B cell (primary cell): ENCODE measurements at regions not wholly inside any gene's neighbourhood (a gene's known extent, or its start where the extent isn't known, plus 50 kb on each side); places are given as distances from the start of the nearest gene placed in this dataset.

Experiments
- ATAC-seq: fragments of 200-7000 bp; cut with Tn5 transposase; one replicate; pipeline ENCODE4 v1.10.0; 2021; ENCODE audit warnings: low read depth, mild to moderate bottlenecking, moderate number of reproducible peaks, moderate library complexity
- CTCF ChIA-PET: fragments of 350-600 bp; sonication (Branson Sonifier 250); formaldehyde crosslinking; loops from one replicate; lab custom pipeline; 2021; ENCODE audit warnings: antibody characterized with exemption, inconsistent platforms; lab: Charles Lee
- POLR2A ChIA-PET: fragments of 350-600 bp; sonication (Branson Sonifier 250); formaldehyde crosslinking; loops from one replicate; lab custom pipeline; 2021; ENCODE audit warnings: antibody characterized with exemption; lab: Charles Lee
- DNase-seq: peaks from one replicate; pipeline ENCODE4 v3.0.0; 2013
- H2AFZ ChIP-seq: 2 replicates; pipeline ENCODE4 v1.6.1; 2012; ENCODE audit warnings: mild to moderate bottlenecking, low read depth, low read length; ENCODE audit not compliant: insufficient read depth, poor library complexity, severe bottlenecking
- H3K27ac ChIP-seq, 2 donors: 1 replicate in 1 of 2; 2 replicates in 1 of 2; pipeline ENCODE4 v1.5.1; 2012 to 2013; ENCODE audit warnings: low read length in 2 of 2, mild to moderate bottlenecking in 2 of 2, moderate library complexity in 1 of 2
- H3K27me3 ChIP-seq, 4 experiments: fragments of 200-600 bp in 1 of 4; sonication (generic) in 1 of 4; replicated peaks in 1 of 4; 1 replicate in 2 of 4; 2 replicates in 2 of 4; pipeline versions ENCODE4 v1.6.1 to v1.7.0; 2013 to 2016; ENCODE audit warnings: low read length in 3 of 4, mild to moderate bottlenecking in 2 of 4, mixed read lengths in 1 of 4, moderate library complexity in 1 of 4; ENCODE audit not compliant: insufficient read depth in 4 of 4, control insufficient read depth in 3 of 4; ENCODE audit errors: control extremely low read depth in 1 of 4
- H3K36me3 ChIP-seq, 2 experiments: replicated peaks in 1 of 2; 1 replicate in 1 of 2; 2 replicates in 1 of 2; pipeline versions ENCODE4 v1.6.1 to v1.7.1; 2013; ENCODE audit warnings: low read length in 1 of 2; ENCODE audit not compliant: insufficient read depth in 2 of 2, control insufficient read depth in 1 of 2; ENCODE audit errors: control extremely low read depth in 1 of 2, extremely low read depth in 1 of 2
- H3K4me1 ChIP-seq, 2 donors: fragments of 200-600 bp in 1 of 2; sonication (generic) in 1 of 2; 1 replicate in 1 of 2; 2 replicates in 1 of 2; pipeline versions ENCODE4 v1.5.1 to v1.6.1; 2013 to 2017; ENCODE audit warnings: low read length in 2 of 2; ENCODE audit not compliant: control insufficient read depth in 2 of 2, insufficient read depth in 2 of 2
- H3K4me2 ChIP-seq: replicated peaks from 2 replicates; pipeline ENCODE3; 2012; ENCODE audit warnings: mild to moderate bottlenecking, low read depth, low read length; ENCODE audit not compliant: poor library complexity, severe bottlenecking
- H3K4me3 ChIP-seq, 5 experiments: fragments of 200-600 bp in 1 of 5; sonication (generic) in 1 of 5; 1 replicate in 3 of 5; 2 replicates in 2 of 5; pipeline versions ENCODE4 v1.5.1 to v1.7.0; 2011 to 2016; ENCODE audit warnings: low read length in 4 of 5, mild to moderate bottlenecking in 4 of 5, low read depth in 2 of 5, control low read depth in 1 of 5, moderate library complexity in 1 of 5; ENCODE audit not compliant: insufficient read depth in 1 of 5; ENCODE audit errors: control extremely low read depth in 1 of 5, extremely low read depth in 1 of 5
- H3K79me2 ChIP-seq: fragments of 200-600 bp; sonication (generic); one replicate; pipeline ENCODE4 v1.6.0; 2016; ENCODE audit warnings: low read length; ENCODE audit not compliant: control insufficient read depth, insufficient read depth
- H3K9ac ChIP-seq: fragments of 200-600 bp; sonication (generic); 2 replicates; pipeline ENCODE4 v1.6.1; 2017; ENCODE audit warnings: mild to moderate bottlenecking, low read length, moderate library complexity
- H3K9me3 ChIP-seq, 3 donors: one replicate each; pipeline versions ENCODE4 v1.6.1 to v1.7.1; 2013; ENCODE audit warnings: low read length in 2 of 3; ENCODE audit not compliant: control insufficient read depth in 2 of 3, insufficient read depth in 1 of 3; ENCODE audit errors: control extremely low read depth in 1 of 3
- H4K20me1 ChIP-seq: 2 replicates; pipeline ENCODE4 v1.6.0; 2012; ENCODE audit warnings: mild to moderate bottlenecking, low read length; ENCODE audit not compliant: insufficient read depth, control insufficient read depth, poor library complexity, severe bottlenecking
- H3K27ac Mint-ChIP-seq: one replicate; pipeline ENCODE4 v1.8.0; 2021; ENCODE audit warnings: mixed read lengths
- H3K27me3 Mint-ChIP-seq: one replicate; pipeline ENCODE4 v1.8.0; 2021; ENCODE audit warnings: mixed read lengths
- H3K4me1 Mint-ChIP-seq: one replicate; pipeline ENCODE4 v1.8.0; 2021; ENCODE audit warnings: mixed read lengths
- H3K4me3 Mint-ChIP-seq: one replicate; pipeline ENCODE4 v1.8.0; 2021; ENCODE audit warnings: mixed read lengths
- H3K9me3 Mint-ChIP-seq: one replicate; pipeline ENCODE4 v1.8.0; 2022; ENCODE audit warnings: mixed read lengths; ENCODE audit not compliant: insufficient read depth
- CTCF ChIP-seq: fragments of 200-600 bp; IDR thresholded peaks from one replicate; pipeline ENCODE4 v1.8.0; 2022; ENCODE audit warnings: antibody characterized with exemption, mild to moderate bottlenecking
- EZH2 ChIP-seq: IDR thresholded peaks from 2 replicates; pipeline ENCODE4 v1.6.1; 2012; ENCODE audit warnings: borderline replicate concordance, low read depth, mild to moderate bottlenecking, moderate library complexity, low read length; ENCODE audit not compliant: insufficient read depth, poor library complexity, severe bottlenecking
- WGBS: methylation state at CpG from one replicate; pipeline ENCODE4 v1.1.5; 2013; ENCODE audit warnings: missing lambda C conversion rate; ENCODE audit not compliant: insufficient coverage; 5-methylcytosine and 5-hydroxymethylcytosine counted together
- intact Hi-C: fragments of 100-400 bp; cut with micrococcal nuclease; formaldehyde crosslinking; loops from one replicate; pipeline ENCODE4 v1.10.0; 2022

- Histone ChIP-seq H3K27ac (no peak overlapping the region), H3K4me2 (no peak overlapping the region), H3K9me3 (peaks cover 0 to 5% (median 0%) of the 10 kb centered on the region in 3 donors), H3K4me1 (no peaks in the 10 kb centered on the region), H3K4me3 (no peak overlapping the region), H3K27me3 (no peaks in the 10 kb centered on the region), H3K36me3 (no peaks in the 10 kb centered on the region), H3K79me2 (no peaks in the 10 kb centered on the region), H2AFZ (no peak overlapping the region), H3K9ac (no peak overlapping the region), H4K20me1 (no peaks in the 10 kb centered on the region)
- H3K9me3 Mint-ChIP-seq = peaks cover 9% of the 10 kb centered on the region
- TF ChIP-seq CTCF (no peak), EZH2 (no peak)
- intact Hi-C loops = no loop called here
- H3K27ac Mint-ChIP-seq = no peak overlapping the region
- no peak for DNase-seq
- H3K4me1 Mint-ChIP-seq = no peaks in the 10 kb centered on the region
- CTCF ChIA-PET = no interaction called here
- POLR2A ChIA-PET = no interaction called here
- ATAC-seq = no peak
- H3K4me3 Mint-ChIP-seq = no peak overlapping the region
- no peaks in the 10 kb centered on the region for H3K27me3 Mint-ChIP-seq
- 98% methylated on average over 7 of the region's 9 CpGs for WGBS
Observed at GRCh38 chr12:38384816-38385378, 68.3 kb downstream of the ALG10B start.

- Histone ChIP-seq H3K27me3 (no peaks in the 10 kb centered on the region), H3K36me3 (no peaks in the 10 kb centered on the region), H3K79me2 (no peaks in the 10 kb centered on the region), H3K9ac (no peak overlapping the region), H2AFZ (no peak overlapping the region), H4K20me1 (no peaks in the 10 kb centered on the region), H3K4me3 (no peak overlapping the region), H3K4me1 (no peaks in the 10 kb centered on the region), H3K9me3 (peaks cover 0 to 5% (median 0%) of the 10 kb centered on the region in 3 donors), H3K4me2 (no peak overlapping the region), H3K27ac (no peak overlapping the region)
- ATAC-seq (no peak), DNase-seq (no peak)
- H3K27me3 Mint-ChIP-seq = no peaks in the 10 kb centered on the region
- H3K4me1 Mint-ChIP-seq = no peaks in the 10 kb centered on the region
- no peak overlapping the region for H3K4me3 Mint-ChIP-seq
- POLR2A ChIA-PET = no interaction called here
- TF ChIP-seq CTCF (no peak), EZH2 (no peak)
- WGBS = no CpG with 5 or more reads among the region's 1 CpG
- H3K9me3 Mint-ChIP-seq = peaks cover 9% of the 10 kb centered on the region
- intact Hi-C loops = no loop called here
- H3K27ac Mint-ChIP-seq = no peak overlapping the region
- CTCF ChIA-PET = no interaction called here
Observed at GRCh38 chr12:38385486-38385885, 68.9 kb downstream of the ALG10B start.
